Natural killer cell (primary cell): ENCODE measurements at regions not wholly inside any gene's neighbourhood (a gene's known extent, or its start where the extent isn't known, plus 50 kb on each side); places are given as distances from the start of the nearest gene placed in this dataset.

Source experiments
- ATAC-seq, 3 donors: fragments of 150-1000 bp in 2 of 3; fragments of 200-7000 bp in 1 of 3; cut with Tn5 transposase; 1 replicate in 1 of 3; 2 replicates in 2 of 3; pipeline ENCODE4 v1.10.0; 2021; ENCODE audit warnings: mild to moderate bottlenecking in 2 of 3, moderate library complexity in 2 of 3
- DNase-seq, 2 donors: peaks; one replicate each; pipeline versions ENCODE4 v3.0.0 to v3.0.0-alpha.2; 2013 to 2021; ENCODE audit warnings: mixed read lengths in 1 of 2
- H3K27ac ChIP-seq: one replicate; pipeline ENCODE4 v1.5.1; 2013; ENCODE audit warnings: mild to moderate bottlenecking, low read length
- H3K27me3 ChIP-seq: one replicate; pipeline ENCODE4 v1.6.1; 2013; ENCODE audit warnings: low read length; ENCODE audit not compliant: control insufficient read depth, insufficient read depth
- H3K36me3 ChIP-seq: one replicate; pipeline ENCODE4 v1.6.1; 2013; ENCODE audit warnings: low read length; ENCODE audit not compliant: control insufficient read depth, insufficient read depth
- H3K4me1 ChIP-seq: one replicate; pipeline ENCODE4 v1.6.1; 2013; ENCODE audit warnings: low read length; ENCODE audit not compliant: control insufficient read depth, insufficient read depth
- H3K4me3 ChIP-seq: one replicate; pipeline ENCODE4 v1.5.1; 2013; ENCODE audit warnings: low read length
- H3K9me3 ChIP-seq: one replicate; pipeline ENCODE4 v1.6.1; 2013; ENCODE audit warnings: low read length; ENCODE audit not compliant: control insufficient read depth, insufficient read depth
- H3K27ac Mint-ChIP-seq, 2 donors: one replicate each; pipeline ENCODE4 v1.8.0; 2022; ENCODE audit warnings: mild to moderate bottlenecking in 2 of 2, mixed read lengths in 2 of 2, moderate library complexity in 1 of 2
- H3K27me3 Mint-ChIP-seq, 2 donors: one replicate each; pipeline ENCODE4 v1.8.0; 2022; ENCODE audit warnings: low read depth in 2 of 2, mixed read lengths in 2 of 2
- H3K36me3 Mint-ChIP-seq: one replicate; pipeline ENCODE4 v1.8.0; 2022; ENCODE audit warnings: mixed read lengths
- H3K4me1 Mint-ChIP-seq, 2 donors: one replicate each; pipeline ENCODE4 v1.8.0; 2022; ENCODE audit warnings: mixed read lengths in 2 of 2
- H3K4me3 Mint-ChIP-seq: one replicate; pipeline ENCODE4 v1.8.0; 2022; ENCODE audit warnings: mild to moderate bottlenecking, moderate library complexity, mixed read lengths
- H3K9me3 Mint-ChIP-seq, 2 donors: one replicate each; pipeline ENCODE4 v1.8.0; 2022; ENCODE audit warnings: mixed read lengths in 2 of 2
- WGBS: methylation state at CpG from one replicate; pipeline ENCODE4 v1.1.7; 2013; ENCODE audit warnings: missing lambda C conversion rate; ENCODE audit not compliant: insufficient coverage; 5-methylcytosine and 5-hydroxymethylcytosine counted together
- intact Hi-C: fragments of 100-400 bp; cut with micrococcal nuclease; formaldehyde crosslinking; loops from one replicate; pipeline ENCODE4 v1.14.2; 2022
- TF ChIP-seq, protein P1 (sequence below): fragments of 200-600 bp; IDR thresholded peaks from one replicate; pipeline ENCODE4 v1.8.0; 2022; ENCODE audit warnings: antibody characterized with exemption

DNA sequence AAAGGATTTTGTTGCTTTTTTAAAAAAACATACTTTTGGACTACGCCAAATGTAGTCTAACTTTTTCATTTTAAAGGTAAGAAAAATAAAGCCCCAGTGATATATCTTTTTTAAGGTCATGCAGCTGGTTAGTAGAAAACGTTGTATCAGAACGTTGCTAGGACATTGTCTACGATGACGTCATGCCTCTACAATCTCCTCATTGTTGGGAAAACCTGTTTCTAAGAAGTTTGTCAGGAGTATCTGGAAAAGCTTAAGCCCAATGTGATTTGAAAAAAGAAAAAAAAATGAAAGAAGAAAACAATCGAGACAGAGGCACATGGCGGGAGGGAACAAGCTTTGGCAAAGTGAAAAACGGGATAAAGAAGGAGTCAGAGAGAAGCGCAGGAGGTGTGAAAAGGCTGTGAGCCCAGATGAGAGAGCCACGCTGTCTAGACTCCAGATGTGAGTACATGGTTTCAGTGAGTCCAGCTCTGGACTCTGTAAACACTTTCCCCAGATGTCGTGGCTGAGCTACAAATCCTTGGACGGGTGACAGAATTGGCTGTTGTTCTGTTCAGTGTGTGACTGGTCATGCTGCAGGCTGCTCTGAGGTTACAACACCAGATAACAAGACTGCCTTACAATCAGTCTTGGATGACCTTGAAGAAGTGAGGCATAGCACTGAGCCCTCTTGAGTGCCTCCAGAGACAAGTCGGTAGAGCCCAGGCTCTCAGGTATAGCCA, 656.7 kb upstream of the ID4 start:
- Histone ChIP-seq H3K4me1 (no peaks in the 10 kb centered on the region), H3K4me3 (no peak overlapping the region), H3K36me3 (no peaks in the 10 kb centered on the region), H3K27ac (no peak overlapping the region), H3K27me3 (no peaks in the 10 kb centered on the region), H3K9me3 (no peaks in the 10 kb centered on the region)
- Mint-ChIP-seq H3K4me1 (no peaks in the 10 kb centered on the region), H3K36me3 (no peaks in the 10 kb centered on the region), H3K27me3 (no peaks in the 10 kb centered on the region), H3K9me3 (peaks cover 8 to 23% of the 10 kb centered on the region in 2 donors), H3K27ac (no peak overlapping the region), H3K4me3 (no peak overlapping the region)
- intact Hi-C loops: no loop called here
- TF ChIP-seq, protein P1, sequence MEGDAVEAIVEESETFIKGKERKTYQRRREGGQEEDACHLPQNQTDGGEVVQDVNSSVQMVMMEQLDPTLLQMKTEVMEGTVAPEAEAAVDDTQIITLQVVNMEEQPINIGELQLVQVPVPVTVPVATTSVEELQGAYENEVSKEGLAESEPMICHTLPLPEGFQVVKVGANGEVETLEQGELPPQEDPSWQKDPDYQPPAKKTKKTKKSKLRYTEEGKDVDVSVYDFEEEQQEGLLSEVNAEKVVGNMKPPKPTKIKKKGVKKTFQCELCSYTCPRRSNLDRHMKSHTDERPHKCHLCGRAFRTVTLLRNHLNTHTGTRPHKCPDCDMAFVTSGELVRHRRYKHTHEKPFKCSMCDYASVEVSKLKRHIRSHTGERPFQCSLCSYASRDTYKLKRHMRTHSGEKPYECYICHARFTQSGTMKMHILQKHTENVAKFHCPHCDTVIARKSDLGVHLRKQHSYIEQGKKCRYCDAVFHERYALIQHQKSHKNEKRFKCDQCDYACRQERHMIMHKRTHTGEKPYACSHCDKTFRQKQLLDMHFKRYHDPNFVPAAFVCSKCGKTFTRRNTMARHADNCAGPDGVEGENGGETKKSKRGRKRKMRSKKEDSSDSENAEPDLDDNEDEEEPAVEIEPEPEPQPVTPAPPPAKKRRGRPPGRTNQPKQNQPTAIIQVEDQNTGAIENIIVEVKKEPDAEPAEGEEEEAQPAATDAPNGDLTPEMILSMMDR: no peak
- ATAC-seq: no peak
- DNase-seq: no peak
- 89% methylated on average over 13 of the region's 13 CpGs for WGBS

DNA sequence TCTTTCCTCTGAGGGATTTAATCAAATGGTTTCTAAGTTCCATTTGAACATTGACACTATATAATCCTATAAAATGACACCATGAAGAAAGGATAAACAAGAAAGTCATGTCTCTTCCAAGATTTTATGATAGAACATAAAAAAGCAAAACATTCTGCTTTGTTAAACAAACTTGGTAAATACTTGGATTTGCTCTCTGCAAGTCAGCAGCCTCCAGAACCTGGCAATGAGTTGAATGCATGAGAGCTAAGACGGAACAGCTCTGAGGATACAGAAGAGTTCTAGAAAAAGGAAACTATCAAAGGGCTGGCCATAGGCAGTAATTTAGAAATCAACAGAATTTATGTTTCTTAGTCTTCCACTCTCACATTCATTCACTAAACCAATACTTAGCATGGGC, 656.0 kb upstream of the ID4 start:
- H3K4me3 ChIP-seq: no peak overlapping the region
- DNase-seq (no peak), ATAC-seq (no peak)
- intact Hi-C loops: no loop called here
- Mint-ChIP-seq H3K27ac (no peak overlapping the region), H3K27me3 (no peaks in the 10 kb centered on the region), H3K9me3 (peaks cover 8 to 27% of the 10 kb centered on the region in 2 donors), H3K36me3 (no peaks in the 10 kb centered on the region), H3K4me3 (no peak overlapping the region), H3K4me1 (no peaks in the 10 kb centered on the region)
- TF ChIP-seq, protein P1: no peak
- H3K9me3 ChIP-seq: no peaks in the 10 kb centered on the region
- no peaks in the 10 kb centered on the region for H3K36me3 ChIP-seq
- 100% methylated on average over 1 of the region's 1 CpG for WGBS
- no peaks in the 10 kb centered on the region for H3K4me1 ChIP-seq
- H3K27ac ChIP-seq: no peak overlapping the region
- no peaks in the 10 kb centered on the region for H3K27me3 ChIP-seq

GRCh38 chr6:19193624-19194023, 643.5 kb upstream of the ID4 start:
- Histone ChIP-seq H3K4me3 (no peak overlapping the region), H3K36me3 (no peaks in the 10 kb centered on the region), H3K27me3 (no peaks in the 10 kb centered on the region), H3K9me3 (no peaks in the 10 kb centered on the region), H3K4me1 (no peaks in the 10 kb centered on the region), H3K27ac (no peak overlapping the region)
- Mint-ChIP-seq H3K27ac (no peak overlapping the region), H3K4me3 (no peak overlapping the region), H3K4me1 (no peaks in the 10 kb centered on the region), H3K27me3 (no peaks in the 10 kb centered on the region), H3K9me3 (peaks cover 14 to 22% of the 10 kb centered on the region in 2 donors), H3K36me3 (no peaks in the 10 kb centered on the region)
- TF ChIP-seq, protein P1: no peak
- DNase-seq (no peak), ATAC-seq (no peak)
- WGBS: 20% methylated on average over 1 of the region's 2 CpGs
- intact Hi-C loops: no loop called here

- TF ChIP-seq, protein P1: no peak
- no peak overlapping the region for H3K27ac Mint-ChIP-seq
- DNase-seq (no peak), ATAC-seq (no peak)
- no peaks in the 10 kb centered on the region for H3K27me3 Mint-ChIP-seq
- Histone ChIP-seq H3K27me3 (no peaks in the 10 kb centered on the region), H3K36me3 (no peaks in the 10 kb centered on the region), H3K9me3 (no peaks in the 10 kb centered on the region), H3K4me3 (no peak overlapping the region), H3K4me1 (no peaks in the 10 kb centered on the region), H3K27ac (no peak overlapping the region)
- H3K9me3 Mint-ChIP-seq: peaks cover 18 to 19% of the 10 kb centered on the region in 2 donors
- intact Hi-C loops: no loop called here
- H3K4me3 Mint-ChIP-seq: no peak overlapping the region
- peaks cover 6% of the 10 kb centered on the region for H3K36me3 Mint-ChIP-seq
- no peaks in the 10 kb centered on the region for H3K4me1 Mint-ChIP-seq
Measured at GRCh38 chr6:19204445-19204844, 632.7 kb upstream of the ID4 start.
